Skeletal muscle cell (primary cell): ENCODE measurements at regions not wholly inside any gene's neighbourhood (a gene's known extent, or its start where the extent isn't known, plus 50 kb on each side); places are given as distances from the start of the nearest gene placed in this dataset.
"Not testable (repeated sequence)": the region's sequence is repeated elsewhere in the genome, so short reads cannot be mapped to it uniquely, and the experiment has no call there.

Source experiments
- DNase-seq: peaks from one replicate; pipeline ENCODE4 v3.0.0-alpha.2; 2010; ENCODE audit warnings: low read depth
- H3K4me3 ChIP-seq: 2 replicates; pipeline ENCODE4 v1.5.1; 2011; ENCODE audit warnings: low read depth, mild to moderate bottlenecking, control low read depth, low read length, moderate library complexity

GRCh38 chr2:132270981-132271546, 109.3 kb upstream of the ANKRD30BL start:
- DNase-seq: no peak
- H3K4me3 ChIP-seq: no peak overlapping the region

- DNase-seq: not testable (repeated sequence)
Measured at GRCh38 chr2:132271794-132272193, 110.0 kb upstream of the ANKRD30BL start.

GRCh38 chr2:132272713-132273112, 111.0 kb upstream of the ANKRD30BL start:
- no peak overlapping the region for H3K4me3 ChIP-seq
- DNase-seq: no peak

More at GRCh38 chr2:132271794-132272193, 110.0 kb upstream of the ANKRD30BL start:
- H3K4me3 ChIP-seq: not testable (repeated sequence)

- not testable (repeated sequence) for H3K4me3 ChIP-seq, DNase-seq
Measured at GRCh38 chr2:132273585-132273984, 111.8 kb upstream of the ANKRD30BL start.

GRCh38 chr2:132274000-132274399, 112.2 kb upstream of the ANKRD30BL start:
- no peak overlapping the region for H3K4me3 ChIP-seq
- DNase-seq: no peak

GRCh38 chr2:132275396-132275795, 113.6 kb upstream of the ANKRD30BL start:
- no peak overlapping the region for H3K4me3 ChIP-seq
- no peak for DNase-seq

- DNase-seq: no peak
- no peak overlapping the region for H3K4me3 ChIP-seq
Measured at GRCh38 chr2:132276571-132276981, 114.8 kb upstream of the ANKRD30BL start.

- DNase-seq: no peak
- H3K4me3 ChIP-seq: no peak overlapping the region
Measured at GRCh38 chr2:132278267-132278666, 116.5 kb upstream of the ANKRD30BL start.

- H3K4me3 ChIP-seq: no peak overlapping the region
- no peak for DNase-seq
Measured at GRCh38 chr2:132279344-132279743, 117.6 kb upstream of the ANKRD30BL start.

GRCh38 chr2:132279930-132280615, 118.3 kb upstream of the ANKRD30BL start:
- H3K4me3 ChIP-seq: no peak overlapping the region
- DNase-seq: no peak

- no peak overlapping the region for H3K4me3 ChIP-seq
- DNase-seq: no peak
Measured at GRCh38 chr2:132280912-132281311, 119.2 kb upstream of the ANKRD30BL start.

- not testable (repeated sequence) for H3K4me3 ChIP-seq, DNase-seq
Measured at GRCh38 chr2:132282104-132282503, 120.4 kb upstream of the ANKRD30BL start.

- no peak for DNase-seq
- H3K4me3 ChIP-seq: no peak overlapping the region
Measured at GRCh38 chr2:132282911-132283310, 121.2 kb upstream of the ANKRD30BL start.

- not testable (repeated sequence) for H3K4me3 ChIP-seq
Measured at GRCh38 chr2:132286289-132286911, 124.6 kb upstream of the ANKRD30BL start.

GRCh38 chr2:132287910-132288309, 126.2 kb upstream of the ANKRD30BL start:
- not testable (repeated sequence) for DNase-seq, H3K4me3 ChIP-seq

More at GRCh38 chr2:132286289-132286911, 124.6 kb upstream of the ANKRD30BL start:
- not testable (repeated sequence) for DNase-seq

- not testable (repeated sequence) for DNase-seq, H3K4me3 ChIP-seq
Measured at GRCh38 chr2:132289138-132289537, 127.4 kb upstream of the ANKRD30BL start.

GRCh38 chr2:132289812-132290211, 126.8 kb upstream of the GPR39 start:
- H3K4me3 ChIP-seq, DNase-seq: not testable (repeated sequence)

GRCh38 chr2:132300592-132301378, 115.8 kb upstream of the GPR39 start:
- H3K4me3 ChIP-seq, DNase-seq: not testable (repeated sequence)

- DNase-seq: peak; percentile 15
- H3K4me3 ChIP-seq: peak overlapping the region; percentile 36
Measured at GRCh38 chr2:132304661-132305380, 111.8 kb upstream of the GPR39 start.
